OCI-LY7 (cell line): ENCODE measurements at regions not wholly inside any gene's neighbourhood (a gene's known extent, or its start where the extent isn't known, plus 50 kb on each side); places are given as distances from the start of the nearest gene placed in this dataset.

Experiments
- BruUV-seq: library from RNA; stranded (reverse); fragments of 400-500 nt; replicated peaks from 2 replicates; lab custom pipeline; 2021; lab: Mats Ljungman, UMichigan
- CTCF ChIA-PET: fragments of 300-600 bp; sonication (Branson Sonifier 250); formaldehyde crosslinking; loops from one replicate; lab custom pipeline; 2022; ENCODE audit warnings: antibody characterized with exemption; ENCODE audit not compliant: unreplicated experiment; lab: Charles Lee
- POLR2A ChIA-PET: fragments of 300-600 bp; sonication (Branson Sonifier 250); formaldehyde crosslinking; loops from one replicate; lab custom pipeline; 2022; ENCODE audit warnings: antibody characterized with exemption; lab: Charles Lee
- DNase-seq: peaks from one replicate; pipeline ENCODE4 v3.0.0-alpha.2; 2015; ENCODE audit warnings: low spot score
- H2AFZ ChIP-seq: fragments of 200-600 bp; sonication (generic), shearing (Covaris generic); 2 replicates; pipeline ENCODE4 v1.6.1; 2014; ENCODE audit warnings: mild to moderate bottlenecking, antibody characterized with exemption, low read length, moderate library complexity
- H3K27ac ChIP-seq: fragments of 200-600 bp; sonication (generic); 2 replicates; pipeline ENCODE4 v1.5.1; 2014; ENCODE audit warnings: mixed run types, low read depth, mild to moderate bottlenecking, moderate library complexity, low read length, inconsistent platforms; ENCODE audit not compliant: poor library complexity, severe bottlenecking
- H3K36me3 ChIP-seq: fragments of 200-600 bp; sonication (generic); 2 replicates; pipeline ENCODE4 v1.6.1; 2014; ENCODE audit warnings: mild to moderate bottlenecking, antibody characterized with exemption, low read length, moderate library complexity, mixed read lengths; ENCODE audit not compliant: insufficient read depth
- H3K4me1 ChIP-seq: fragments of 200-600 bp; sonication (generic); 2 replicates; pipeline ENCODE4 v1.5.1; 2014; ENCODE audit warnings: mild to moderate bottlenecking, low read length; ENCODE audit not compliant: insufficient read depth, poor library complexity, severe bottlenecking
- H3K4me2 ChIP-seq: fragments of 200-600 bp; sonication (generic); 2 replicates; pipeline ENCODE4 v1.6.1; 2014; ENCODE audit warnings: mild to moderate bottlenecking, low read length
- H3K4me3 ChIP-seq: fragments of 200-600 bp; sonication (generic); 2 replicates; pipeline ENCODE4 v1.5.1; 2014; ENCODE audit warnings: mild to moderate bottlenecking, low read depth, low read length; ENCODE audit not compliant: poor library complexity, severe bottlenecking
- H3K79me2 ChIP-seq: fragments of 200-600 bp; sonication (generic); 2 replicates; pipeline ENCODE4 v1.6.1; 2016; ENCODE audit warnings: low read depth, mild to moderate bottlenecking, low read length, moderate library complexity, mixed read lengths; ENCODE audit not compliant: insufficient read depth
- H3K9me2 ChIP-seq: fragments of 200-600 bp; sonication (generic); 2 replicates; pipeline ENCODE4 v1.6.1; 2016; ENCODE audit warnings: mild to moderate bottlenecking, low read length, mixed read lengths; ENCODE audit not compliant: insufficient read depth
- H3K9me3 ChIP-seq: fragments of 200-600 bp; sonication (generic); 2 replicates; pipeline ENCODE4 v1.6.1; 2014; ENCODE audit warnings: mild to moderate bottlenecking, mixed run types, low read length, mixed read lengths
- H4K20me1 ChIP-seq: fragments of 200-600 bp; sonication (generic); 2 replicates; pipeline ENCODE4 v1.6.1; 2014; ENCODE audit warnings: mild to moderate bottlenecking, antibody characterized with exemption, low read length, moderate library complexity, mixed read lengths; ENCODE audit not compliant: insufficient read depth
- EZH2phosphoT487 ChIP-seq: fragments of 200-600 bp; sonication (generic); IDR thresholded peaks from 2 replicates; pipeline ENCODE4 v1.6.1; 2018; ENCODE audit warnings: low read depth, borderline replicate concordance, mild to moderate bottlenecking, mixed run types, antibody characterized with exemption, low read length, moderate library complexity, mixed read lengths
- intact Hi-C: fragments of 100-400 bp; cut with micrococcal nuclease; formaldehyde crosslinking; loops from one replicate; pipeline ENCODE4 v1.10.0; 2022; ENCODE audit not compliant: unreplicated experiment
- TF ChIP-seq, protein P1 (sequence below): fragments of 200-600 bp; sonication (generic); conservative IDR thresholded peaks from 2 replicates; pipeline ENCODE4 v1.5.1; 2014; ENCODE audit warnings: mild to moderate bottlenecking, antibody characterized with exemption, low read length, moderate library complexity, mixed read lengths

DNA sequence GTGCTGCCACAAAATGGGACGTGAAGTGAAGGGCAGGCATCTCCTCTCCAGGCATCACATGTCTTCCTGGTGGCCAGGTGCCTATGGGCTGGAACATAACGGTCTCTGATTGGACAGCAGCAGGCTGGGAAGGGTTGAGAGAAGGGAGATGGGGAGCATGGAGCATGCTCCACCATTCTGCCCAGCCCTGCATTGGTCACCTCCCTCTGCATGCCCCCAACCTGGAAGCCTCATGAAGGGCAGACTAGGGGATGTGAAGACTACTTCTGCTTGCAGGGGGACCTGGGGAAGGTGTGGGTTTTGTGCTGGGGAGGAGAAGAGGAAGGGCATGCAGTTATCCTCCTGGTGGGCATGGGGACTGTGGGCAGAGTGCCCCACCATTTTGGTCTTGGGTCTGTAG, 782.2 kb downstream of the TBC1D22A start:
- no TSS peak for BruUV-seq
- H3K4me3 ChIP-seq, result no peak overlapping the region
- no peaks in the 10 kb centered on the region for H4K20me1 ChIP-seq
- H3K27ac ChIP-seq, result no peak overlapping the region
- intact Hi-C loops, result no loop called here
- H2AFZ ChIP-seq, result no peak overlapping the region
- no peaks in the 10 kb centered on the region for H3K4me1 ChIP-seq
- TF ChIP-seq, protein P1, sequence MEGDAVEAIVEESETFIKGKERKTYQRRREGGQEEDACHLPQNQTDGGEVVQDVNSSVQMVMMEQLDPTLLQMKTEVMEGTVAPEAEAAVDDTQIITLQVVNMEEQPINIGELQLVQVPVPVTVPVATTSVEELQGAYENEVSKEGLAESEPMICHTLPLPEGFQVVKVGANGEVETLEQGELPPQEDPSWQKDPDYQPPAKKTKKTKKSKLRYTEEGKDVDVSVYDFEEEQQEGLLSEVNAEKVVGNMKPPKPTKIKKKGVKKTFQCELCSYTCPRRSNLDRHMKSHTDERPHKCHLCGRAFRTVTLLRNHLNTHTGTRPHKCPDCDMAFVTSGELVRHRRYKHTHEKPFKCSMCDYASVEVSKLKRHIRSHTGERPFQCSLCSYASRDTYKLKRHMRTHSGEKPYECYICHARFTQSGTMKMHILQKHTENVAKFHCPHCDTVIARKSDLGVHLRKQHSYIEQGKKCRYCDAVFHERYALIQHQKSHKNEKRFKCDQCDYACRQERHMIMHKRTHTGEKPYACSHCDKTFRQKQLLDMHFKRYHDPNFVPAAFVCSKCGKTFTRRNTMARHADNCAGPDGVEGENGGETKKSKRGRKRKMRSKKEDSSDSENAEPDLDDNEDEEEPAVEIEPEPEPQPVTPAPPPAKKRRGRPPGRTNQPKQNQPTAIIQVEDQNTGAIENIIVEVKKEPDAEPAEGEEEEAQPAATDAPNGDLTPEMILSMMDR, result no peak
- TF ChIP-seq EZH2phosphoT487, result no peak
- no peaks in the 10 kb centered on the region for H3K79me2 ChIP-seq
- H3K4me2 ChIP-seq, result no peak overlapping the region
- H3K36me3 ChIP-seq, result no peaks in the 10 kb centered on the region
- no peak for DNase-seq
- H3K9me3 ChIP-seq, result no peaks in the 10 kb centered on the region
- ChIA-PET CTCF (no interaction called here), POLR2A (no interaction called here)
- no peaks in the 10 kb centered on the region for H3K9me2 ChIP-seq

DNA sequence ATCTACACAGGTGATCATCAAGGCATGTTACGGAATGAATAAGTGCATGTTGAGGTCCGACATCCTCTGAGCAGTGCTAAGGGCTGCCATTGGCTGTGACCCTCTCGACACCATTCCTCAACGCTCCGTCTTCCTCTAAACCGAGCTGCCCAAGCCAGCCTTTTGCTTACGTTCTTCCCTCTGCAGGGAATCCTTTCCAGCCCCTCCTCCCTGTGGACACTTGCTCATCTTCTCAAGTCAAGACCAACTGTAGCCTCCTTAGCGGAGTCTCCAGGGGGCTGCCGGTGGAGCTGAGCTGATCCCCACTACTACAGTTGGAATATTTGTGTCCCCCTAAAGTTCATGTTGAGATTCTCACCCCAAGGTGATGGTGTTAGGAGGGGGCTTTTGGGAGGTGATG, 781.0 kb downstream of the TBC1D22A start:
- CTCF ChIA-PET, result no interaction called here
- POLR2A ChIA-PET, result no interaction called here
- no peaks in the 10 kb centered on the region for H3K4me1 ChIP-seq
- H3K36me3 ChIP-seq, result no peaks in the 10 kb centered on the region
- BruUV-seq, result no TSS peak
- H3K27ac ChIP-seq, result no peak overlapping the region
- intact Hi-C loops, result no loop called here
- H3K9me3 ChIP-seq, result no peaks in the 10 kb centered on the region
- no peaks in the 10 kb centered on the region for H3K79me2 ChIP-seq
- H2AFZ ChIP-seq, result no peak overlapping the region
- TF ChIP-seq, protein P1, result no peak
- TF ChIP-seq EZH2phosphoT487, result no peak
- H3K4me2 ChIP-seq, result no peak overlapping the region
- H3K9me2 ChIP-seq, result no peaks in the 10 kb centered on the region
- no peaks in the 10 kb centered on the region for H4K20me1 ChIP-seq
- H3K4me3 ChIP-seq, result no peak overlapping the region
- no peak for DNase-seq

DNA sequence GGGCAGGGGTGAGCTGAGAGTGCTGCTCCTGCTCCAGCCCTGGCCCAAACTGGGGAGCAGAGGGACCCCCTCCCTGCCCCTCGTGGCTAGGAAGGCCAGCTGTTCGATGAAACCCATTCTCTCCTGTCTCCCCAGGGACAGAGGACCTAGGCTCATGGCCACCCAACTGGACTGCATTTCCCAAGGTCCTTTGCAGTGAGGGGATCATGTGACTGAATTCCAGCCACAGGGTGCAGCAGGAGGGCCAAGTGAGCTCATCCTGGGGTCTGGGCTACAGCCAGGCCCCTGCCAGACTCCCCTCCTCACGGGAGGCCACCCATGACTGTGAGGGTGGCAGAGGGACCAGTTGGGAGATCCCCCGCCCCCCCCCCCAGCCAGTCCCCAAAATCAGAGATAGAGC, 777.6 kb downstream of the TBC1D22A start:
- intact Hi-C loops, result no loop called here
- TF ChIP-seq, protein P1, result no peak
- no peak for TF ChIP-seq EZH2phosphoT487

More for the DNA sequence above, 777.6 kb downstream of the TBC1D22A start:
- Histone ChIP-seq H3K36me3 (no peaks in the 10 kb centered on the region), H4K20me1 (no peaks in the 10 kb centered on the region), H3K79me2 (no peaks in the 10 kb centered on the region), H3K9me2 (no peaks in the 10 kb centered on the region), H2AFZ (no peak overlapping the region), H3K4me3 (no peak overlapping the region), H3K9me3 (no peaks in the 10 kb centered on the region), H3K4me2 (no peak overlapping the region), H3K4me1 (no peaks in the 10 kb centered on the region), H3K27ac (no peak overlapping the region)
- BruUV-seq, result no TSS peak
- ChIA-PET CTCF (no interaction called here), POLR2A (no interaction called here)
- DNase-seq, result no peak
